GM21619 (cell line): ENCODE measurements at regions not wholly inside any gene's neighbourhood (a gene's known extent, or its start where the extent isn't known, plus 50 kb on each side); places are given as distances from the start of the nearest gene placed in this dataset.
A peak's percentile ranks its signal among the peaks of the same experiment; 100 is the strongest.

ENCODE experiments used
- ATAC-seq: cut with Tn5 transposase; IDR thresholded peaks from one replicate; pipeline ENCODE4 v1.9.1; 2021; ENCODE audit not compliant: unreplicated experiment

GRCh38 chr3:190722181-190722905 lies 140.2 kb downstream of the GMNC start:
- ATAC-seq, result no peak

GRCh38 chr3:190721330-190721729 lies 141.2 kb downstream of the GMNC start:
- peak; percentile 92 for ATAC-seq

GRCh38 chr3:190718671-190719070 lies 143.8 kb downstream of the GMNC start:
- no peak for ATAC-seq

GRCh38 chr3:190718097-190718496 lies 144.4 kb downstream of the GMNC start:
- no peak for ATAC-seq

- ATAC-seq, result no peak
Observed at GRCh38 chr3:190716961-190717360, 145.5 kb downstream of the GMNC start.

DNA sequence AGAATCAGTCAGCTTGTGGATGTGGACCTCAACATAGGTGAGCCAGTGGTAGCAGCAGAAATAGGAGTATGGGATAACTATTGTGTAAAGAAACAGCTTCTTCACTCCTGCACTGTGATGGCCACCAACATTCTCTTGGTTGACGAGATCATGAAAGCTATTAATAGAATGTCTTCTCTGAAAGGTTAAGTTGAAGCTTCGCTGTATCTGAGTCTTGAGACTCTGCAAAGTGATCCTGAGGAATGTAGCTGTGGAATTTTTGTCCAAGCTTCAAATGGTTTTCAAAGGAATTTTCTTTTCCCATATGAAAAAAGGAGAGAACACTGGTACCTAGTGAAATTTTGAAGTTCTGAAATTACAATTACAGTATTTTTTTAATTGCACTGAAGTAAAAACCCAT lies 146.3 kb downstream of the GMNC start:
- ATAC-seq, result no peak

GRCh38 chr3:190710723-190711122 lies 151.8 kb downstream of the GMNC start:
- ATAC-seq, result no peak

DNA sequence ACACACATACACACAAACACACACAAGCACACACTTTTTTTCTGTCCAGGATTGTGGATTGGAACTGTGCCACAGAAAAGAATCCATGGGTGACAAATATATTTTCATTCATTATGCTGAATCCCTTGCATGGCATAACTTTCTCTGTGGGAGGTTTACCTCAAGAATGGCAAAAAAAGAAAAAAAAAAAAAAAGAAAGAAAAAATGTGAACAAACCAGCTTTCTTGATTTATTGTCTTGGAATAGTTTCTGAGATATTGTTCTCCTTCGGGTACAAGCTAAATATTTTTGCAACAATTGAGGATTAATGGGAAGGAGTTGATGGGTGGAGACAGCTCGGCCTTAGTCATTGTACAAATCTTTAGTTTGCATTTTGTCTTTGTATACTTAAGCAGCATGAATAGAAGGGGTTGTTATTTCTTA lies 153.1 kb downstream of the GMNC start:
- no peak for ATAC-seq
